GM21576 (cell line): ENCODE measurements at regions not wholly inside any gene's neighbourhood (a gene's known extent, or its start where the extent isn't known, plus 50 kb on each side); places are given as distances from the start of the nearest gene placed in this dataset.

ENCODE experiments used
- ATAC-seq: cut with Tn5 transposase; IDR thresholded peaks from one replicate; pipeline ENCODE4 v1.9.1; 2021; ENCODE audit warnings: mild to moderate bottlenecking, moderate library complexity; ENCODE audit not compliant: unreplicated experiment

- ATAC-seq, result peak; percentile 80
These were observed 186.6 kb downstream of the ID4 start for GRCh38 chr6:20023549-20024315.

GRCh38 chr6:20024316-20024673 is 187.1 kb downstream of the ID4 start:
- ATAC-seq, result no peak

DNA sequence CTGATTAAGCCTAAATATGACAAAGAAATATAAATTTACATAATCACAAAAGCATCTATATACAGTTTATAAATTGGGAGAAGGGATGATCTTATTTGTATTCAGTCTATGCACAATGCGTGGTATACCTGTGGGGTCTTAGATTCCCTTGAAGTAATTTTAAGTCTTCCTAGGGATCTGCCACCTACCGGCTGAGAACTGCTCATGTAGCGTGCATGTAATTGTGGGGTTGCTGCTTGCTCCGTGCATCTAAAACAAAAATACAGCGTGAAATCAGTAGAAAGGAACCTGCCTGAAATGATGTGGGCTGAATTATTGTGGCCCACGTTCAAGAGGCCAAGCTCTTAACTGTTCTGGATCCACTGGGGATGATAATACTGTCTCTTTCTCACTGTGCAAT is 187.3 kb downstream of the MBOAT1 start:
- ATAC-seq, result no peak

DNA sequence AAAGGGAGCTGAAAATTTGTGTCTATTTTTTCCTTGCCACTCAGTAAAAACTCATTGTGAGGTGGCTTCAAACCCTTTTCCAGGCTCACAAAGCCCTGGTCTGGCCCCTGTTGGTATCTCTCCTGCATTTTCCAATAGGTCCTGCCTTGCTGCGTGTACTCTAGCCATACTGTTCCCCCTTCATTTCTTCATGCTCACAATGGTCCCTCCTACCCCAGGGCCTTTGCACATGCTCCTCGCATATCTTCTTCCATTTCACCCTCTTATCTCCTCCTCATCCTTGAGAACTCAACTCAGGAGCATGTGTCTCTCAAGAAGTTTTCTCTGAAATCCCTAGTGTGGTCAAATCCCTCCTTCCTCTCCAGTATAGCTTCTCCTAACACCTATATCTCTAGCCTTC is 186.6 kb downstream of the MBOAT1 start:
- ATAC-seq, result no peak

DNA sequence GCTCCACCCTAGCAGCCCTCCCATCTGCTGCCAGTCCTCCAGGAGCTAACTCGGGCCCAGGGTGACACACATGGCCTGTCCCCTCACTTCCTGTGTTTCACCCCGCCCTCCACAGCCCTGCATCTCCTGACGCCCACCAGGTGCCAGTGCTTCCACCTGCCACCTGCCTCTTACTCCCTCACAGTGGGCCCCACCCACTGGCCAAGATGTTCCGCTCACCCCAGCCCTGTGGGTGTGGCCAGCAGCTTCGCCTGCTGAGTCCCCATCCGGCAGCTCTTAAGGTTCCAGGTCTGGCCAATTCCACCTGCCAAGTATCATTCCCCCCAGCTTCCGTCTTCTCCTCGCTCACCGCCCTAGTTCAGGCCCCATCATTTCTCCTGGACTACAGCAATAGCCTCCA is 184.1 kb downstream of the MBOAT1 start:
- no peak for ATAC-seq

- no peak for ATAC-seq
These were observed 183.7 kb downstream of the MBOAT1 start for GRCh38 chr6:20028562-20028961.

DNA sequence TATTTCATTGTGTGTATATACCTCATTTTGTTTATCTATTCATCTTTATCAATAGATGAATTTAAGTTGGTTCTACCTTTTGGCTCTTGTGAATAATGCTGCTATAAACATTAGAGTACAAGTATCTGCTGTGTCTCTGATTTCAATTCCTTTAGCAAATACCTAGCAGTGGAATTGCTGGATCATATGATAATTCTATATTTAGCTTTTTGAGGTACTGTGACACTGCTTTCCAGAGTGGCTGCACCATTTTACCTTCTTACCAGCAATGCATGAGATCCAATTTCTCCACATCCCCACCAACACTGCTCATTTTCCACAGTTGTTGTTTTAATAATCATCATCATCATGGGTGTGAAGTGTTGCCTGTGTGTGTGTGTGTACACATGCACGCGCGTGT is 182.3 kb downstream of the MBOAT1 start:
- ATAC-seq, result no peak

- ATAC-seq, result no peak
These were observed 180.9 kb downstream of the MBOAT1 start for GRCh38 chr6:20031342-20031741.

- no peak for ATAC-seq
These were observed 178.4 kb downstream of the MBOAT1 start for GRCh38 chr6:20033697-20034407.

DNA sequence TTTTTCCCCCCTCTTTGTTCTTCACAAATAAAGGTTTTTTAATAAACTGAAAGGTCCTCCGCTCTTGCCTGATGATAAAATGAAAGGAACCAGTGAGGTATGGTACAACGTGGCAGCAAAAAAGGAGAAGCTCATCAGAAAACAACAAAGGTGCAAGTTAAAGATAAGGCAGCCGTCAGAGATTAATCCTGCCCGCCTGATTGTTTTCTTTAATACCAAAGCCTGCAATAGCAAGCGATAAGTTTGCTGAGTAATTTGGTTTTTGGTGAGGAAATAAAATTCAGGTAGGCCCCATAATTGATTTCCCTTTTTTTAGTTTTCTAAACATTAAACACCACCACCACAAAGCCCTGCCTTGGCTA is 177.9 kb downstream of the MBOAT1 start:
- ATAC-seq, result no peak

GRCh38 chr6:20036141-20036677 is 176.1 kb downstream of the MBOAT1 start:
- no peak for ATAC-seq

DNA sequence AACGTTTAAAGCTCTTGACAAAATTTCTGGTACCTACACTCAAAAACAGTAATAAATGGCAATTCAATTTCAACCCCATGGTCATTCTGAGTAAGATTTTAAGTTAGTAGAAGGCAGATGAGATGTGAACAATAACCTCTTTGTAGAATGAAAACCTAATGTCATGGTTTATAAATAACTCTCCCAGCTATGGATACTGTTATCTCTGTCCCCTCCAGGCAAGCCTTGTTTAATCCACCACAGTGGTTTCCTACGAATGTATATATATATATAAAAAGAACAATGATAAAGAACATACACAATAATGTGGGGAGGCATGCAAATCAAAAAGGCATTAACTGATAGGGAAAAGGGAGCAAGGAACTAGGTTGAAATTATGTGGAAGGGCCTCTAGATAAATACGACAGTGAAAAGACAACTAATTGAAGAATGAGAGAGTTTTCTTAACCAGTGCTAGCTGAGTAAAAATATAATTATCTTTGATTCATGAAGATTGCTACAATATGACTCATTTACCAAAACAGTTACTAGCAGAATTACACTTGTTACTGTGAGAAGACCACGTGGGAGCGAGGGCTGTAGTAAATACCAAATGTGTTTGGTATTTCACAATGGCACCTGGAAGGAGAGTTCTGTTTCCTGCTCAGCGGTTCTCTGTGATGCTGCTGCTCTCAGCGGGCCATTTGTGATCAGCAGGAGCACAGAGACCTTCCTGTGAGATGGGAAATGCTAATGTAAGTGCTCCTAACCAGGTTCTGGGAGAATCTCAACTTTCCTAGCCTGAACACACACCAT is 173.7 kb downstream of the MBOAT1 start:
- no peak for ATAC-seq

GRCh38 chr6:20044883-20045282 is 167.4 kb downstream of the MBOAT1 start:
- no peak for ATAC-seq
